OCI-LY1 (cell line): ENCODE measurements at regions not wholly inside any gene's neighbourhood (a gene's known extent, or its start where the extent isn't known, plus 50 kb on each side); places are given as distances from the start of the nearest gene placed in this dataset.

Source experiments
- H2AFZ ChIP-seq: fragments of 200-600 bp; sonication (generic), shearing (Covaris generic); 2 replicates; pipeline ENCODE4 v1.6.0; 2014; ENCODE audit warnings: antibody characterized with exemption, mild to moderate bottlenecking, low read length
- H3F3A ChIP-seq: fragments of 200-600 bp; sonication (generic), shearing (Covaris generic); 2 replicates; pipeline ENCODE4 v1.6.0; 2014; ENCODE audit warnings: mild to moderate bottlenecking, antibody characterized with exemption, low read length, moderate library complexity; ENCODE audit not compliant: insufficient read depth
- H3K27ac ChIP-seq: fragments of 200-600 bp; sonication (generic); 2 replicates; pipeline ENCODE4 v1.5.1; 2014; ENCODE audit warnings: low read length, mixed run types, mild to moderate bottlenecking, low read depth; ENCODE audit not compliant: poor library complexity, severe bottlenecking
- H3K27me3 ChIP-seq: fragments of 200-600 bp; sonication (generic); 2 replicates; pipeline ENCODE4 v1.6.0; 2014; ENCODE audit warnings: antibody characterized with exemption, mild to moderate bottlenecking, low read length, moderate library complexity; ENCODE audit not compliant: insufficient read depth
- H3K36me3 ChIP-seq: fragments of 200-600 bp; sonication (generic); 2 replicates; pipeline ENCODE4 v1.6.1; 2014; ENCODE audit warnings: mild to moderate bottlenecking, antibody characterized with exemption, low read length, moderate library complexity, mixed read lengths; ENCODE audit not compliant: insufficient read depth
- H3K4me1 ChIP-seq: fragments of 200-600 bp; sonication (generic); 2 replicates; pipeline ENCODE4 v1.5.1; 2014; ENCODE audit warnings: mild to moderate bottlenecking, low read length, moderate library complexity; ENCODE audit not compliant: insufficient read depth, severe bottlenecking
- H3K4me2 ChIP-seq: fragments of 200-600 bp; sonication (generic), shearing (Covaris generic); 2 replicates; pipeline ENCODE4 v1.6.1; 2014; ENCODE audit warnings: low read length
- H3K4me3 ChIP-seq: fragments of 200-600 bp; sonication (generic); 2 replicates; pipeline ENCODE4 v1.5.1; 2014; ENCODE audit warnings: low read length, low read depth, mild to moderate bottlenecking, mixed read lengths; ENCODE audit not compliant: poor library complexity, severe bottlenecking
- H3K79me2 ChIP-seq: fragments of 200-600 bp; shearing (Covaris generic); 2 replicates; pipeline ENCODE4 v1.6.1; 2016; ENCODE audit warnings: mixed run types, low read length, mixed read lengths; ENCODE audit not compliant: insufficient read depth
- H3K9ac ChIP-seq: fragments of 200-600 bp; sonication (generic), shearing (Covaris generic); 2 replicates; pipeline ENCODE4 v1.6.1; 2014; ENCODE audit warnings: mild to moderate bottlenecking, low read length, mixed read lengths
- H3K9me2 ChIP-seq: fragments of 200-600 bp; sonication (generic), shearing (Covaris generic); 2 replicates; pipeline ENCODE4 v1.6.1; 2014; ENCODE audit warnings: low read depth, mild to moderate bottlenecking, low read length, mixed read lengths
- H3K9me3 ChIP-seq: fragments of 200-600 bp; shearing (Covaris generic); 2 replicates; pipeline ENCODE4 v1.6.1; 2014; ENCODE audit warnings: low read length, mixed read lengths
- H4K20me1 ChIP-seq: fragments of 200-600 bp; sonication (generic), shearing (Covaris generic); 2 replicates; pipeline ENCODE4 v1.6.0; 2016; ENCODE audit warnings: mild to moderate bottlenecking, low read length; ENCODE audit not compliant: insufficient read depth
- EZH2 ChIP-seq: fragments of 200-600 bp; sonication (generic), shearing (Covaris generic); IDR thresholded peaks from 2 replicates; pipeline ENCODE4 v1.8.0; 2017; ENCODE audit warnings: borderline replicate concordance, mixed run types, mild to moderate bottlenecking, antibody characterized with exemption, low read length, moderate library complexity, mixed read lengths
- TF ChIP-seq, protein P1 (sequence below): fragments of 200-600 bp; sonication (generic), shearing (Covaris generic); IDR thresholded peaks from 2 replicates; pipeline ENCODE4 v1.5.1; 2017; ENCODE audit warnings: mild to moderate bottlenecking, antibody characterized with exemption, low read length, moderate library complexity, mixed read lengths

- no peaks in the 10 kb centered on the region for H3F3A ChIP-seq
- H3K9ac ChIP-seq, result no peak overlapping the region
- H3K9me2 ChIP-seq, result no peaks in the 10 kb centered on the region
- no peaks in the 10 kb centered on the region for H3K27me3 ChIP-seq
- no peak overlapping the region for H3K4me3 ChIP-seq
- no peak overlapping the region for H3K4me2 ChIP-seq
- no peak overlapping the region for H3K27ac ChIP-seq
- no peak overlapping the region for H2AFZ ChIP-seq
- no peaks in the 10 kb centered on the region for H3K9me3 ChIP-seq
- no peaks in the 10 kb centered on the region for H4K20me1 ChIP-seq
- no peaks in the 10 kb centered on the region for H3K79me2 ChIP-seq
- H3K36me3 ChIP-seq, result no peaks in the 10 kb centered on the region
- no peaks in the 10 kb centered on the region for H3K4me1 ChIP-seq
- TF ChIP-seq, protein P1, sequence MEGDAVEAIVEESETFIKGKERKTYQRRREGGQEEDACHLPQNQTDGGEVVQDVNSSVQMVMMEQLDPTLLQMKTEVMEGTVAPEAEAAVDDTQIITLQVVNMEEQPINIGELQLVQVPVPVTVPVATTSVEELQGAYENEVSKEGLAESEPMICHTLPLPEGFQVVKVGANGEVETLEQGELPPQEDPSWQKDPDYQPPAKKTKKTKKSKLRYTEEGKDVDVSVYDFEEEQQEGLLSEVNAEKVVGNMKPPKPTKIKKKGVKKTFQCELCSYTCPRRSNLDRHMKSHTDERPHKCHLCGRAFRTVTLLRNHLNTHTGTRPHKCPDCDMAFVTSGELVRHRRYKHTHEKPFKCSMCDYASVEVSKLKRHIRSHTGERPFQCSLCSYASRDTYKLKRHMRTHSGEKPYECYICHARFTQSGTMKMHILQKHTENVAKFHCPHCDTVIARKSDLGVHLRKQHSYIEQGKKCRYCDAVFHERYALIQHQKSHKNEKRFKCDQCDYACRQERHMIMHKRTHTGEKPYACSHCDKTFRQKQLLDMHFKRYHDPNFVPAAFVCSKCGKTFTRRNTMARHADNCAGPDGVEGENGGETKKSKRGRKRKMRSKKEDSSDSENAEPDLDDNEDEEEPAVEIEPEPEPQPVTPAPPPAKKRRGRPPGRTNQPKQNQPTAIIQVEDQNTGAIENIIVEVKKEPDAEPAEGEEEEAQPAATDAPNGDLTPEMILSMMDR, result no peak
- no peak for TF ChIP-seq EZH2
Observed at GRCh38 chr10:4626919-4627318, 199.1 kb upstream of the AKR1E2 start.

DNA sequence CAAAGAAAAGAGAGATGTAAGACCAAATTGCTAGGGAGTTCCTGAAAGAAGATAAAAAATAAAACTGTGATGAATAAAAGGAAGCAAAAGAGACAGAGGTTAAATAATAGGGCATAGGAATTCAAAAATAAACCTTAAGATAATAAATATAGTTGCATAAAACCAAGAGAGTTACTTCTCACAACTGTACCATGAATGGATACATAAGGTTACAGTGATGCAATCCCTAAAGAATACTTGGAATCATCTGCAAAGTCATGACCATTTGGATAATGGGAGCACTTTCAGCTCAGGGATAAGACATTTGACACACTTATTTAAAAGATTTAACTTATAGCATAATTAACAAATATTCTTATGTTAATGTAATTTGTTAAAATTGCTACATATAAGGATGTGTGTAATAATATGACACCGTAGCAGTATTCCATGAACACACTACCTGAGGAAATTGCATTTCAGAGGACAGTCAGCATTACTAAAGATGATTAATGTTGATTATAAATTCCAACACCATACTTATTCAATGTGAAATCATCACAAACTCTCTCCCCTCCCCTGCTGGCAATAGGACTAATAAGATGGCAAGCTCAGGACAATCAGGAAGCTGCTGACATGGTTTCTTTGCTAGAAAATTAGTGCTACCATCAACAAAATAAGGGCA, 202.1 kb upstream of the AKR1E2 start:
- H3K4me3 ChIP-seq, result no peak overlapping the region

GRCh38 chr10:4623200-4623599, 202.8 kb upstream of the AKR1E2 start:
- Histone ChIP-seq H2AFZ (no peak overlapping the region), H3K4me1 (no peaks in the 10 kb centered on the region), H3K4me3 (no peak overlapping the region), H3F3A (no peaks in the 10 kb centered on the region), H3K9me2 (no peaks in the 10 kb centered on the region), H3K79me2 (no peaks in the 10 kb centered on the region), H3K27me3 (no peaks in the 10 kb centered on the region), H3K9ac (no peak overlapping the region), H4K20me1 (no peaks in the 10 kb centered on the region), H3K4me2 (no peak overlapping the region), H3K9me3 (no peaks in the 10 kb centered on the region), H3K36me3 (no peaks in the 10 kb centered on the region), H3K27ac (no peak overlapping the region)
- TF ChIP-seq, protein P1, result no peak
- TF ChIP-seq EZH2, result no peak

More for the DNA sequence above, 202.1 kb upstream of the AKR1E2 start:
- Histone ChIP-seq H3F3A (no peaks in the 10 kb centered on the region), H3K79me2 (no peaks in the 10 kb centered on the region), H3K9ac (no peak overlapping the region), H3K4me2 (no peak overlapping the region), H4K20me1 (no peaks in the 10 kb centered on the region), H3K9me3 (no peaks in the 10 kb centered on the region), H3K36me3 (no peaks in the 10 kb centered on the region), H3K4me1 (no peaks in the 10 kb centered on the region), H2AFZ (no peak overlapping the region), H3K27me3 (no peaks in the 10 kb centered on the region), H3K27ac (no peak overlapping the region), H3K9me2 (no peaks in the 10 kb centered on the region)
- TF ChIP-seq EZH2, result no peak
- TF ChIP-seq, protein P1, result no peak
